CD14-positive monocyte (primary cell): ENCODE measurements at regions not wholly inside any gene's neighbourhood (a gene's known extent, or its start where the extent isn't known, plus 50 kb on each side); places are given as distances from the start of the nearest gene placed in this dataset.

Source experiments
- DNase-seq, 3 donors: peaks; one replicate each; pipeline ENCODE4 v3.0.0-alpha.2; 2011 to 2022
- H2AFZ ChIP-seq: 2 replicates; pipeline ENCODE4 v1.6.0; 2012; ENCODE audit warnings: mild to moderate bottlenecking, low read depth, low read length, inconsistent platforms; ENCODE audit not compliant: insufficient read depth, poor library complexity, severe bottlenecking
- H3K27ac ChIP-seq, 2 donors: 1 replicate in 1 of 2; 2 replicates in 1 of 2; pipeline ENCODE4 v1.5.1; 2012 to 2013; ENCODE audit warnings: low read length in 2 of 2, control low read depth in 1 of 2, inconsistent platforms in 1 of 2, low read depth in 1 of 2, mild to moderate bottlenecking in 1 of 2
- H3K27me3 ChIP-seq, 2 donors: one replicate each; pipeline versions ENCODE4 v1.6.0 to v1.6.1; 2011 to 2013; ENCODE audit warnings: low read length in 2 of 2; ENCODE audit not compliant: control insufficient read depth in 2 of 2, insufficient read depth in 2 of 2
- H3K36me3 ChIP-seq, 2 donors: replicated peaks in 1 of 2; 1 replicate in 1 of 2; 2 replicates in 1 of 2; pipeline versions ENCODE4 v1.5.1 to v1.6.1; 2012 to 2013; ENCODE audit warnings: low read length in 2 of 2, control low read depth in 1 of 2, inconsistent platforms in 1 of 2, mild to moderate bottlenecking in 1 of 2; ENCODE audit not compliant: insufficient read depth in 2 of 2, control insufficient read depth in 1 of 2
- H3K4me1 ChIP-seq, 2 donors: 1 replicate in 1 of 2; 2 replicates in 1 of 2; pipeline versions ENCODE4 v1.5.1 to v1.6.1; 2012 to 2013; ENCODE audit warnings: low read length in 2 of 2, control low read depth in 1 of 2, inconsistent platforms in 1 of 2, mild to moderate bottlenecking in 1 of 2, moderate library complexity in 1 of 2; ENCODE audit not compliant: insufficient read depth in 2 of 2, control insufficient read depth in 1 of 2
- H3K4me2 ChIP-seq: replicated peaks from 2 replicates; pipeline ENCODE3; 2012; ENCODE audit warnings: low read length, moderate library complexity, mild to moderate bottlenecking; ENCODE audit not compliant: poor library complexity, severe bottlenecking; ENCODE audit errors: extremely low read depth
- H3K4me3 ChIP-seq, 3 experiments: fragments of 200-600 bp in 1 of 3; sonication (generic) in 1 of 3; replicated peaks in 1 of 3; 1 replicate in 2 of 3; 2 replicates in 1 of 3; pipeline ENCODE4 v1.5.1; 2011 to 2013; ENCODE audit warnings: low read length in 3 of 3, mild to moderate bottlenecking in 3 of 3, control low read depth in 2 of 3, low read depth in 2 of 3, inconsistent platforms in 1 of 3, moderate library complexity in 1 of 3
- H3K79me2 ChIP-seq: 2 replicates; pipeline ENCODE4 v1.6.0; 2012; ENCODE audit warnings: mild to moderate bottlenecking, control low read depth, inconsistent platforms, low read length, moderate library complexity; ENCODE audit not compliant: insufficient read depth
- H3K9ac ChIP-seq: 2 replicates; pipeline ENCODE4 v1.6.0; 2017; ENCODE audit warnings: low read length, mild to moderate bottlenecking; ENCODE audit not compliant: insufficient read depth, poor library complexity, severe bottlenecking
- H3K9me3 ChIP-seq, 2 donors: replicated peaks in 1 of 2; 1 replicate in 1 of 2; 2 replicates in 1 of 2; pipeline versions ENCODE4 v1.5.1 to v1.6.1; 2012 to 2013; ENCODE audit warnings: low read length in 2 of 2, control low read depth in 1 of 2; ENCODE audit not compliant: control insufficient read depth in 1 of 2, insufficient read depth in 1 of 2
- H4K20me1 ChIP-seq: 2 replicates; pipeline ENCODE4 v1.6.0; 2012; ENCODE audit warnings: mild to moderate bottlenecking, low read length, control low read depth, moderate library complexity; ENCODE audit not compliant: insufficient read depth
- H3K27ac Mint-ChIP-seq, 7 donors: one replicate each; pipeline ENCODE4 v1.8.0; 2020; ENCODE audit warnings: mild to moderate bottlenecking in 7 of 7, mixed read lengths in 7 of 7, moderate library complexity in 6 of 7, inconsistent platforms in 2 of 7
- H3K27me3 Mint-ChIP-seq, 3 donors: one replicate each; pipeline ENCODE4 v1.8.0; 2021 to 2022; ENCODE audit warnings: low read depth in 3 of 3, mild to moderate bottlenecking in 3 of 3, mixed read lengths in 3 of 3, moderate library complexity in 3 of 3, inconsistent platforms in 1 of 3
- H3K36me3 Mint-ChIP-seq, 2 donors: one replicate each; pipeline ENCODE4 v1.8.0; 2020; ENCODE audit warnings: mixed read lengths in 2 of 2, inconsistent platforms in 1 of 2, mild to moderate bottlenecking in 1 of 2
- H3K4me1 Mint-ChIP-seq: one replicate; pipeline ENCODE4 v1.8.0; 2020; ENCODE audit warnings: mild to moderate bottlenecking, mixed read lengths
- H3K4me3 Mint-ChIP-seq, 2 donors: one replicate each; pipeline ENCODE4 v1.8.0; 2020; ENCODE audit warnings: mild to moderate bottlenecking in 2 of 2, mixed read lengths in 2 of 2, moderate library complexity in 1 of 2
- H3K9me3 Mint-ChIP-seq, 7 donors: one replicate each; pipeline ENCODE4 v1.8.0; 2020 to 2022; ENCODE audit warnings: mixed read lengths in 7 of 7, mild to moderate bottlenecking in 6 of 7, moderate library complexity in 6 of 7, inconsistent platforms in 2 of 7
- WGBS: methylation state at CpG from one replicate; pipeline ENCODE4 v1.1.5; 2013; ENCODE audit warnings: missing lambda C conversion rate; ENCODE audit not compliant: insufficient coverage; 5-methylcytosine and 5-hydroxymethylcytosine counted together
- intact Hi-C, 2 donors: fragments of 100-400 bp; cut with micrococcal nuclease; formaldehyde crosslinking; loops; one replicate each; pipeline versions ENCODE4 v1.15.0 to v1.15.1; 2023
- TF ChIP-seq, protein P1 (sequence below): fragments of 200-600 bp; IDR thresholded peaks from one replicate; pipeline ENCODE4 v1.8.0; 2022; ENCODE audit warnings: antibody characterized with exemption, mild to moderate bottlenecking

DNA sequence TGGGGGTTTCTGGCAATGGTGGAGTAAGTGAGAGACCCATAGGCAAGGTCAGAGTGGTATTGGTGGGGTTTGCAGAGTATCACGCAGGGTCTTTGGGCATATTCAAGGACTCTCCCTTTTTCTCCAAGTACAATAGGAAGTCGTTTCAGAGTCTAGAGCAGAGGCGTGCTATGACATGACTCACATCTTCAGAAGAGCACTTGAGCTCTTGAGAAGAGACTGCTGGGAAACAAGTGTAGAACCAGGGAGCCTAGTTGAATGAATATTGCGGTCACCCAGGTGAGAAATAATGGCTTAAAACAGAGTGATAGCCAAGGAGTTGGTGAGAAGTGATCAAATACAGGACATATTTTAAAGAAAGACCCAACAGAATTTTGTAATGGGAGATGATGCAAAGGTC, 813.4 kb downstream of the TLE1 start:
- H3K27ac ChIP-seq, result no peak overlapping the region
- DNase-seq, result no peak
- TF ChIP-seq, protein P1, sequence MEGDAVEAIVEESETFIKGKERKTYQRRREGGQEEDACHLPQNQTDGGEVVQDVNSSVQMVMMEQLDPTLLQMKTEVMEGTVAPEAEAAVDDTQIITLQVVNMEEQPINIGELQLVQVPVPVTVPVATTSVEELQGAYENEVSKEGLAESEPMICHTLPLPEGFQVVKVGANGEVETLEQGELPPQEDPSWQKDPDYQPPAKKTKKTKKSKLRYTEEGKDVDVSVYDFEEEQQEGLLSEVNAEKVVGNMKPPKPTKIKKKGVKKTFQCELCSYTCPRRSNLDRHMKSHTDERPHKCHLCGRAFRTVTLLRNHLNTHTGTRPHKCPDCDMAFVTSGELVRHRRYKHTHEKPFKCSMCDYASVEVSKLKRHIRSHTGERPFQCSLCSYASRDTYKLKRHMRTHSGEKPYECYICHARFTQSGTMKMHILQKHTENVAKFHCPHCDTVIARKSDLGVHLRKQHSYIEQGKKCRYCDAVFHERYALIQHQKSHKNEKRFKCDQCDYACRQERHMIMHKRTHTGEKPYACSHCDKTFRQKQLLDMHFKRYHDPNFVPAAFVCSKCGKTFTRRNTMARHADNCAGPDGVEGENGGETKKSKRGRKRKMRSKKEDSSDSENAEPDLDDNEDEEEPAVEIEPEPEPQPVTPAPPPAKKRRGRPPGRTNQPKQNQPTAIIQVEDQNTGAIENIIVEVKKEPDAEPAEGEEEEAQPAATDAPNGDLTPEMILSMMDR, result no peak
- intact Hi-C loops, result no loop called here
- H3K4me1 ChIP-seq, result no peaks in the 10 kb centered on the region
- Mint-ChIP-seq H3K4me1 (no peaks in the 10 kb centered on the region), H3K27me3 (no peaks in the 10 kb centered on the region), H3K9me3 (peaks cover 0 to 9% (median 2%) of the 10 kb centered on the region in 7 donors), H3K27ac (no peak overlapping the region), H3K4me3 (no peak overlapping the region), H3K36me3 (no peaks in the 10 kb centered on the region)
- no peaks in the 10 kb centered on the region for H3K27me3 ChIP-seq
- no peak overlapping the region for H3K4me3 ChIP-seq
- H3K36me3 ChIP-seq, result no peaks in the 10 kb centered on the region
- no peak overlapping the region for H2AFZ ChIP-seq
- H3K9ac ChIP-seq, result no peak overlapping the region
- 100% methylated on average over 2 of the region's 4 CpGs for WGBS
- no peak overlapping the region for H3K4me2 ChIP-seq
- no peaks in the 10 kb centered on the region for H4K20me1 ChIP-seq
- peaks cover 0 to 4% of the 10 kb centered on the region in 2 donors for H3K9me3 ChIP-seq
- no peaks in the 10 kb centered on the region for H3K79me2 ChIP-seq

DNA sequence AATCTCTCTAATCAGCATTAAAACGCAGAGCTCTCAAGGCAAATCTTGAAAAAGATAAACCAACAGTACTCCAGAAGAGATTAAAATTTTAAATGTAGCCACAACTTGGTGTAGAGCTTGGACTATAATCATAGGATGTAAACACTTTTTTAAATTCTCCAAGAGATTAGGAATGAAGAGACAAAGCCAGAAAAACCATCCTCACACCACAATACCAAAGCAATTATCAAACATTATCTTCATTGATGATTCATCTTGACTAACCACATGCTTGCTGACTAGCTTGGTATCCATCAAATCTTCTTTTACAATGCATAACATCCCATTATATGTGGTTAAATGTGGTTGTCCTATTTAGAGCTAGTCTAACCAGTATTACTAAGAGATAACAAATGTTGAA, 815.1 kb downstream of the TLE1 start:
- no peak for DNase-seq
- H3K4me3 Mint-ChIP-seq, result no peak overlapping the region
- no peak overlapping the region for H3K27ac ChIP-seq
- no peak overlapping the region for H3K27ac Mint-ChIP-seq
- intact Hi-C loops, result no loop called here
- peaks cover 0 to 3% of the 10 kb centered on the region in 2 donors for H3K9me3 ChIP-seq
- no peaks in the 10 kb centered on the region for H3K4me1 ChIP-seq
- no peaks in the 10 kb centered on the region for H3K27me3 Mint-ChIP-seq
- H3K4me1 Mint-ChIP-seq, result no peaks in the 10 kb centered on the region
- no peaks in the 10 kb centered on the region for H3K36me3 Mint-ChIP-seq
- TF ChIP-seq, protein P1, result no peak
- no peaks in the 10 kb centered on the region for H3K36me3 ChIP-seq
- no peaks in the 10 kb centered on the region for H3K79me2 ChIP-seq
- H3K27me3 ChIP-seq, result no peaks in the 10 kb centered on the region
- no peak overlapping the region for H2AFZ ChIP-seq
- no CpG with 5 or more reads among the region's 1 CpG for WGBS
- H3K4me3 ChIP-seq, result no peak overlapping the region
- H3K9ac ChIP-seq, result no peak overlapping the region
- no peak overlapping the region for H3K4me2 ChIP-seq
- no peaks in the 10 kb centered on the region for H4K20me1 ChIP-seq
- H3K9me3 Mint-ChIP-seq, result peaks cover 0 to 9% (median 2%) of the 10 kb centered on the region in 7 donors
